D721Med (cell line): ENCODE measurements at regions not wholly inside any gene's neighbourhood (a gene's known extent, or its start where the extent isn't known, plus 50 kb on each side); places are given as distances from the start of the nearest gene placed in this dataset.

Experiments used
- DNase-seq: peaks from one replicate; pipeline ENCODE4 v3.0.0; 2011; ENCODE audit warnings: low spot score; ENCODE audit not compliant: insufficient read length
- FAIRE-seq: peaks from 2 replicates; lab custom pipeline; 2011; peaks lifted over from hg19 to GRCh38; lab: Jason Lieb, UNC
- TF ChIP-seq, protein P1 (sequence below): IDR thresholded peaks from 2 replicates; pipeline ENCODE4 v1.5.1; 2012; ENCODE audit warnings: mild to moderate bottlenecking, control low read depth; ENCODE audit not compliant: insufficient read depth; ENCODE audit errors: missing control alignments

DNA sequence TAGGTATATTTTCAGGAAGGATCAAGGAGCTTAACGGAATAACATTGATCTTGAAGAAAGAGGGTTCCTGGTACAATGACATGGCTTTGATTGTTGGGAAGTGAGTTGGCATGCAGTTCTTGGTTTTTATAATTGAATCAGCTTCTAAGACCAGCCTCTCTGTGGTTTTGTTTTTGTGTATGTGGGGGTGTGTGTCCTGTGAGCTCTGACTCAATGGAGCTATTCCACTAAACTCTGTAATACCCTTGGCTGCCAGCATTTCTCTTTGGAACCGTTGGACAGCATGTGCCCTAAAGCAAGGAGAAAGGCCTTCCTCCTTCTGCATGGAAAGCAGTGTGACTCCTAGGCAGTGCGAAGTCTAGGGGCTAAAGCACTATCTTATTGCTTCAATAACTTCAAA, 124.8 kb downstream of the EDEM1 start:
- TF ChIP-seq, protein P1, sequence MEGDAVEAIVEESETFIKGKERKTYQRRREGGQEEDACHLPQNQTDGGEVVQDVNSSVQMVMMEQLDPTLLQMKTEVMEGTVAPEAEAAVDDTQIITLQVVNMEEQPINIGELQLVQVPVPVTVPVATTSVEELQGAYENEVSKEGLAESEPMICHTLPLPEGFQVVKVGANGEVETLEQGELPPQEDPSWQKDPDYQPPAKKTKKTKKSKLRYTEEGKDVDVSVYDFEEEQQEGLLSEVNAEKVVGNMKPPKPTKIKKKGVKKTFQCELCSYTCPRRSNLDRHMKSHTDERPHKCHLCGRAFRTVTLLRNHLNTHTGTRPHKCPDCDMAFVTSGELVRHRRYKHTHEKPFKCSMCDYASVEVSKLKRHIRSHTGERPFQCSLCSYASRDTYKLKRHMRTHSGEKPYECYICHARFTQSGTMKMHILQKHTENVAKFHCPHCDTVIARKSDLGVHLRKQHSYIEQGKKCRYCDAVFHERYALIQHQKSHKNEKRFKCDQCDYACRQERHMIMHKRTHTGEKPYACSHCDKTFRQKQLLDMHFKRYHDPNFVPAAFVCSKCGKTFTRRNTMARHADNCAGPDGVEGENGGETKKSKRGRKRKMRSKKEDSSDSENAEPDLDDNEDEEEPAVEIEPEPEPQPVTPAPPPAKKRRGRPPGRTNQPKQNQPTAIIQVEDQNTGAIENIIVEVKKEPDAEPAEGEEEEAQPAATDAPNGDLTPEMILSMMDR = no peak
- DNase-seq (no peak), FAIRE-seq (no peak)

DNA sequence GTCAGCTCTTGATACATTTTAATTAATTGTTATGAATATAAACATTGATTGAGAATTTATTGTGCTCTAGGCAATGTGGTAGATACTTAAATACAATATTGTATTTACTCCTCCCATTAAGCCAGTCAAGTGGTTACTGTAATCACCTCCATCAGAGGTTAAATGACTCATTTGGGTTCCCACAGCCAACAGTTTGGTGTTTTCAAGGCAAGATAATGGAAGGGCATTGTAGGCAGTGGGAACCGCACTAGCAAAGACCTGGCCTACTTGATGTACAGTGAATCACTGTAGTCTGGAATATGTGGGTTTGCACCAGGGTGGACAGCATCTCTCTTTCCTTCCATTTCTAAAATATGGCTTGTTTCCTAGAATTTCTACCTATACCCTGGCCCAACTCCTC, 127.4 kb downstream of the EDEM1 start:
- DNase-seq (no peak), FAIRE-seq (no peak)
- TF ChIP-seq, protein P1 = no peak

DNA sequence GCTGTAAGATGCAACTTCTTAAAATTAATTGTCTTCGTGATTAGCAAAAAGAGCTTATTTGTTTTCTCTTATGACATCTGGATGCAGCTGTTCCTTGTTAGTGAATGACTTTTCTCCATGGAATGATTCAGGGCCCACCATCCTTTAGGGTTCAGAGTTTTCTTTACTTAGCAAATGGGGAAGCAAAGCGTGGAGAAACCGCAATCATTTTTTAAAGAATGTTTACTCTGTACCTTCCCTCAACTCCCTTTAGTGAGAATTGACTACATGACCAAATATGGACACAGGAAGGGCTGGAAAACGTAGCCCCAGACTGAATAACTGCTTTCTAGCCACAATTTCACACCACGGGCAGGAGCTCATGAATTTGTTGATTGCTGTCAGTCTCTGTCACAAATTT, 130.1 kb downstream of the EDEM1 start:
- TF ChIP-seq, protein P1 = no peak
- FAIRE-seq (no peak), DNase-seq (no peak)

DNA sequence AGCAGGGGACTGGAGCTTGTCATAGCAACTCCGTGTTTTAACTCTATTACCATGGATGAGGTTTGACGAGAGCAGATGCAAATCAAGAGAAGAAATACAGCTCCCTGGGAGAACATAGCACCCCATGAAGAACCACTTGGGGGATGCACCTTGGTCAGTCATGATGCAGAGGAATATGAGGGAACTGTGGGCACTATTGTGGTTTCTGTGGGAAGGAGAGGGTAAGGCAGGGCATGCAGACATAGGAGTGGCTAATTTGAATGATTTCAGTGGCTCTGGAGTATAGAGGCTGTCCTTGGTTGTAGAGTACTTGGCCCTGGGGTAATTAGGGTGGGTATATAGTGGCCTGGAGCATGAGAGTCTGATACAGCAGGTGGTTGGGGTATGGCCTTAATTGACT, 131.9 kb downstream of the EDEM1 start:
- DNase-seq (no peak), FAIRE-seq (no peak)
- TF ChIP-seq, protein P1 = no peak

DNA sequence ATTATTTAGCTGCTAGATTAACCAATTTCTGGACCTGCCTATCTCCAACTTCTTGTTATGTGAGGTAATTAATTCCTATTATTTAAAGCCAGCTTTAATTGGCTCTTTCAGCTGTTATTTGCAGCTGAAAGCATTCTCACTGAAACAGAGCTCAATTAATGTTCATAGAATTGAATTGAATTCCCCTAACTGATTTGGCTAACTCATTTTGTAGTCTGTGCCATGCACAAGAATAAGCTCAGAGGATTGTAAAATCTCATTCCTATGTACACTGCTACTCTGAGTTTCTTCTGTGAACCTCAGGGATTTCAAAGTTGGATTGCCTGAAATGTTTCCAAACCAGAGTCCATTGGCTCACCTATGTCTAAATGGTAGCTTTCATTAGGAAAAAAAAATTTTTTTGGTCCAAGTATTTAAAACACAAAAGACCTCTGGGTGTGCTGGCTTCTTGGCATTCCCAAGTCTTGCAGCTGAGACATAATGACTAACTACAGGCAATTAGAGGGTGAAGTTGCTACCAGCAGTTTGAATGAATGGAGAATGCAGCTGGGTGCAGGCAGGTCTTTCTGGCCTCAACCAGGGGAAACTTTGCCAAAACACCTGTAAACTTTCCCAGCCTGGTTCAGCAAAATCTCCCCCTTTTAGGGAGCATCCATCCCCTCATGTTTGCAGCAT, 134.3 kb downstream of the EDEM1 start:
- no peak for DNase-seq
- TF ChIP-seq, protein P1 = no peak
- FAIRE-seq = no peak

DNA sequence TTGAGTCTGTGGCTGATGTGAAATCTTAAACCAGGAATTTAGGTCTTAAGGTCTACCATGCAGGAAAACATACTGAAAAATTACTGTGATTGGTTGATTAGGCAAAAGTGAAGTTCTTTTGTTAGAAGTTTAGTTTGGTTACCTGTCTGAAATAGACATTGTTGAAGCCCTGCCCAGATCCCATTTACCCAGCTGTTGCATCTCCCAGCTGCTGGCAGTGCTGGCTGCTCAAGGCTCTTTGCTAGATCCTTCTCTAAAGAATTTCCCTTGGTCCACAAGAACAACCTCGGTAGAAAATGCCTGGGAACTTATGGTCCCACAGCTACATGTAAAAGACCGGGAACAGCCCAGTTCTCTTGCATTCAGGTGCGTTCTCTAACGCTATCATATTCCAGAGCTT, 137.3 kb downstream of the EDEM1 start:
- FAIRE-seq (no peak), DNase-seq (no peak)
- TF ChIP-seq, protein P1 = no peak

DNA sequence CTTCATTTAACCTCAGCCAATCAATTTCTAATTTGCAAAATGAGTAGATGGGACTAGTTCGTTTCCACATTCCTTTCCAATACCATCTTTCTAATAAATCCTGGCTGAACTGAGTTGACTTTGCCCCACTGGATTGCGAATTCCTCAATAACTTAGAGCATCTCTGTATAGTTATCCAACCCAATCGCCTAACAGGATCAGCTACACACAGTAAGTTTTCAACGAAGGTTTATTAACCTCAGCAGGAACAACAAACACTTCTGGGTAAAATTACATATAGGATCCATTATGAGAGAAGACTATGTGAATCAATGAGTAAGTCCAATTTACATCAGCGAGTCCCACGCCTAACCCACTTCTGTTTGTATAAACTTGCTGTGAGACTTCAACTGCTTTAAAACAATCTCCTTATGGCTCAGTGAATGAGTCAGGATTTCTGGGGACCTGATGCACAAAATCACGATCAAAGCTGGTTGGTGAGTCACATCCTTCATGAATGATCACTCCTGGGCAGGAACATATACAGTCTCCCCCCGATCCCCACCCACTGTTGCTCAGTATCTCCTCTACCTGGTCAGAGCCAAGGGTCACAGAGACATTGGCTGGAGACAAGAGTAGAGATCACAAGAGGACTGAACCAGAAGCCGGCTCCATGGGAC, 142.8 kb downstream of the EDEM1 start:
- no peak for FAIRE-seq
- no peak for DNase-seq
- TF ChIP-seq, protein P1 = no peak
